Mesothelial cell of epicardium (in vitro differentiated cells): ENCODE measurements at regions not wholly inside any gene's neighbourhood (a gene's known extent, or its start where the extent isn't known, plus 50 kb on each side); places are given as distances from the start of the nearest gene placed in this dataset.
A peak's percentile ranks its signal among the peaks of the same experiment; 100 is the strongest.

Experiments used
- DNase-seq, 2 experiments: peaks; one replicate each; pipeline ENCODE4 v3.0.0; 2021; ENCODE audit warnings: low spot score in 2 of 2; ENCODE audit not compliant: unreplicated experiment in 2 of 2
- H3K27ac Mint-ChIP-seq: 2 replicates; pipeline ENCODE4 v1.8.0; 2021; ENCODE audit warnings: mixed read lengths
- H3K27me3 Mint-ChIP-seq: 2 replicates; pipeline ENCODE4 v1.8.0; 2021; ENCODE audit warnings: low read depth, mixed read lengths
- H3K36me3 Mint-ChIP-seq: 2 replicates; pipeline ENCODE4 v1.8.0; 2021; ENCODE audit warnings: mixed read lengths
- H3K4me1 Mint-ChIP-seq: 2 replicates; pipeline ENCODE4 v1.8.0; 2021; ENCODE audit warnings: mixed read lengths
- H3K4me3 Mint-ChIP-seq: 2 replicates; pipeline ENCODE4 v1.8.0; 2021; ENCODE audit warnings: mild to moderate bottlenecking, moderate library complexity, mixed read lengths
- H3K9me3 Mint-ChIP-seq: 2 replicates; pipeline ENCODE4 v1.8.0; 2021; ENCODE audit warnings: mixed read lengths
- CTCF ChIP-seq: fragments of 200-600 bp; sonication (generic); IDR thresholded peaks from one replicate; pipeline ENCODE4 v1.5.0; 2021; ENCODE audit warnings: antibody characterized with exemption; ENCODE audit not compliant: unreplicated experiment

GRCh38 chr2:12603781-12604295 lies 112.9 kb upstream of the TRIB2 start:
- no peak for DNase-seq
- no peak overlapping the region for H3K27ac Mint-ChIP-seq
- TF ChIP-seq CTCF, result no peak
- no peaks in the 10 kb centered on the region for H3K9me3 Mint-ChIP-seq
- H3K4me3 Mint-ChIP-seq, result no peak overlapping the region
- H3K36me3 Mint-ChIP-seq, result no peaks in the 10 kb centered on the region
- no peaks in the 10 kb centered on the region for H3K27me3 Mint-ChIP-seq
- H3K4me1 Mint-ChIP-seq, result peaks cover 21% of the 10 kb centered on the region

- H3K36me3 Mint-ChIP-seq, result no peaks in the 10 kb centered on the region
- H3K9me3 Mint-ChIP-seq, result no peaks in the 10 kb centered on the region
- H3K4me3 Mint-ChIP-seq, result no peak overlapping the region
- TF ChIP-seq CTCF, result no peak
- H3K27ac Mint-ChIP-seq, result no peak overlapping the region
- no peaks in the 10 kb centered on the region for H3K27me3 Mint-ChIP-seq
- H3K4me1 Mint-ChIP-seq, result peaks cover 21% of the 10 kb centered on the region
- DNase-seq, result no peak
Observed at GRCh38 chr2:12604341-12604740, 112.4 kb upstream of the TRIB2 start.

GRCh38 chr2:12605366-12605765 lies 111.4 kb upstream of the TRIB2 start:
- H3K27ac Mint-ChIP-seq, result no peak overlapping the region
- TF ChIP-seq CTCF, result no peak
- H3K4me3 Mint-ChIP-seq, result no peak overlapping the region
- H3K36me3 Mint-ChIP-seq, result no peaks in the 10 kb centered on the region
- H3K4me1 Mint-ChIP-seq, result peaks cover 21% of the 10 kb centered on the region
- DNase-seq, result no peak
- no peaks in the 10 kb centered on the region for H3K27me3 Mint-ChIP-seq
- H3K9me3 Mint-ChIP-seq, result no peaks in the 10 kb centered on the region

GRCh38 chr2:12605936-12606335 lies 110.8 kb upstream of the TRIB2 start:
- no peak for TF ChIP-seq CTCF
- Mint-ChIP-seq H3K9me3 (no peaks in the 10 kb centered on the region), H3K4me3 (no peak overlapping the region), H3K27ac (no peak overlapping the region), H3K27me3 (no peaks in the 10 kb centered on the region), H3K4me1 (peaks cover 22% of the 10 kb centered on the region), H3K36me3 (no peaks in the 10 kb centered on the region)
- no peak for DNase-seq

GRCh38 chr2:12606472-12607000 lies 110.2 kb upstream of the TRIB2 start:
- Mint-ChIP-seq H3K4me1 (peaks cover 22% of the 10 kb centered on the region), H3K27ac (peak overlapping the region; percentile 66), H3K9me3 (no peaks in the 10 kb centered on the region), H3K27me3 (no peaks in the 10 kb centered on the region), H3K36me3 (no peaks in the 10 kb centered on the region), H3K4me3 (no peak overlapping the region)
- no peak for DNase-seq
- no peak for TF ChIP-seq CTCF

GRCh38 chr2:12607971-12608370 lies 108.8 kb upstream of the TRIB2 start:
- H3K36me3 Mint-ChIP-seq, result no peaks in the 10 kb centered on the region
- H3K27me3 Mint-ChIP-seq, result no peaks in the 10 kb centered on the region
- no peak overlapping the region for H3K4me3 Mint-ChIP-seq
- no peak for DNase-seq
- TF ChIP-seq CTCF, result no peak
- no peak overlapping the region for H3K27ac Mint-ChIP-seq
- no peaks in the 10 kb centered on the region for H3K9me3 Mint-ChIP-seq
- peaks cover 18% of the 10 kb centered on the region for H3K4me1 Mint-ChIP-seq
